ENCODE measurements at regions not wholly inside any gene's neighbourhood (a gene's known extent, or its start where the extent isn't known, plus 50 kb on each side); places are given as distances from the start of the nearest gene placed in this dataset.

DNA sequence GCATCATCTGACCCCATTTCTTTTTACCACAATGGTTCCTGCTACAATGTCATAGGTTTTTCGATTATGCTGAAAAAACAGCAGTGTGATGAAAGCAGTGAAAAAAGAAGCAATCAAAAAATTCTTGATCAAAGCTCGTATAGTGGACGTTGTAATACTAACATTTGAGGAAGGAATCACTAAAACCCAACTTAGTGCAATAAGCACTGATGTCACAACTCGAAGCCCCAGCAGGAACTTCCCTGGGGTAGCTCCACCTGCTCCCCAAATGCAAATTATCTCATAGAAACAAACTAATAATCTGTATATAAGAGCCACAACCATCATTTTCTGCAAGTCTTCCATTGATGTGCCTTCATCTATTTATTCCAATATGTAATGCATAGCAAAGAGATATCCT lies 285.6 kb upstream of the SGK1 start:
- TF ChIP-seq, protein P1, sequence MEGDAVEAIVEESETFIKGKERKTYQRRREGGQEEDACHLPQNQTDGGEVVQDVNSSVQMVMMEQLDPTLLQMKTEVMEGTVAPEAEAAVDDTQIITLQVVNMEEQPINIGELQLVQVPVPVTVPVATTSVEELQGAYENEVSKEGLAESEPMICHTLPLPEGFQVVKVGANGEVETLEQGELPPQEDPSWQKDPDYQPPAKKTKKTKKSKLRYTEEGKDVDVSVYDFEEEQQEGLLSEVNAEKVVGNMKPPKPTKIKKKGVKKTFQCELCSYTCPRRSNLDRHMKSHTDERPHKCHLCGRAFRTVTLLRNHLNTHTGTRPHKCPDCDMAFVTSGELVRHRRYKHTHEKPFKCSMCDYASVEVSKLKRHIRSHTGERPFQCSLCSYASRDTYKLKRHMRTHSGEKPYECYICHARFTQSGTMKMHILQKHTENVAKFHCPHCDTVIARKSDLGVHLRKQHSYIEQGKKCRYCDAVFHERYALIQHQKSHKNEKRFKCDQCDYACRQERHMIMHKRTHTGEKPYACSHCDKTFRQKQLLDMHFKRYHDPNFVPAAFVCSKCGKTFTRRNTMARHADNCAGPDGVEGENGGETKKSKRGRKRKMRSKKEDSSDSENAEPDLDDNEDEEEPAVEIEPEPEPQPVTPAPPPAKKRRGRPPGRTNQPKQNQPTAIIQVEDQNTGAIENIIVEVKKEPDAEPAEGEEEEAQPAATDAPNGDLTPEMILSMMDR (conservative IDR thresholded peaks at IDR 0.05) = no peak
- TF ChIP-seq ZFX (IDR thresholded peaks at IDR 0.05) = no peak
